ENCODE measurements at regions not wholly inside any gene's neighbourhood (a gene's known extent, or its start where the extent isn't known, plus 50 kb on each side); places are given as distances from the start of the nearest gene placed in this dataset.

- Histone ChIP-seq H3K36me3 (replicated peaks; ENCODE audit: insufficient read depth, low read depth) (no peaks in the 10 kb centered on the region), H3K9me2 (replicated peaks; ENCODE audit: insufficient read depth) (no peaks in the 10 kb centered on the region), H4K20me1 (ENCODE audit: insufficient read depth, poor library complexity, severe bottlenecking) (no peaks in the 10 kb centered on the region), H3K79me2 (no peaks in the 10 kb centered on the region), H3K4me1 (ENCODE audit: insufficient read depth) (no peaks in the 10 kb centered on the region), H3K9me3 (ENCODE audit: low read depth) (no peaks in the 10 kb centered on the region), H3K27ac (no peak overlapping the region), H3K4me2 (no peak overlapping the region), H3K27me3 (no peaks in the 10 kb centered on the region), H3K4me3 (no peak overlapping the region), H2AFZ (no peak overlapping the region)
- TF ChIP-seq CTCF (IDR thresholded peaks at IDR 0.05; ENCODE audit: poor library complexity) (no peak), EZH2 (IDR thresholded peaks at IDR 0.05; ENCODE audit: borderline replicate concordance) (no peak), EZH2phosphoT487 (IDR thresholded peaks at IDR 0.05; ENCODE audit: low read depth, severe bottlenecking, unreplicated experiment) (no peak)
- DNase-seq (ENCODE audit: low spot score), result no peak
Measured at GRCh38 chr13:37485756-37486155, 112.8 kb downstream of the POSTN start.

- Histone ChIP-seq H3K79me2 (no peaks in the 10 kb centered on the region), H2AFZ (no peak overlapping the region), H3K9me3 (ENCODE audit: low read depth) (no peaks in the 10 kb centered on the region), H3K4me2 (no peak overlapping the region), H3K27ac (no peak overlapping the region), H3K27me3 (no peaks in the 10 kb centered on the region), H3K4me3 (no peak overlapping the region), H3K36me3 (replicated peaks; ENCODE audit: insufficient read depth, low read depth) (no peaks in the 10 kb centered on the region), H3K4me1 (ENCODE audit: insufficient read depth) (no peaks in the 10 kb centered on the region), H3K9me2 (replicated peaks; ENCODE audit: insufficient read depth) (no peaks in the 10 kb centered on the region), H4K20me1 (ENCODE audit: insufficient read depth, poor library complexity, severe bottlenecking) (no peaks in the 10 kb centered on the region)
- no peak for DNase-seq (ENCODE audit: low spot score)
- TF ChIP-seq EZH2phosphoT487 (IDR thresholded peaks at IDR 0.05; ENCODE audit: low read depth, severe bottlenecking, unreplicated experiment), result no peak
- TF ChIP-seq EZH2 (IDR thresholded peaks at IDR 0.05; ENCODE audit: borderline replicate concordance), result no peak
- no peak for TF ChIP-seq CTCF (IDR thresholded peaks at IDR 0.05; ENCODE audit: poor library complexity)
- 49% methylated on average over 2 of the region's 2 CpGs for WGBS (ENCODE audit: low lambda C conversion rate, missing lambda C conversion rate)
Measured at GRCh38 chr13:37484056-37484455, 114.5 kb downstream of the POSTN start.

- DNase-seq (ENCODE audit: low spot score), result no peak
- H4K20me1 ChIP-seq (ENCODE audit: insufficient read depth, poor library complexity, severe bottlenecking), result no peaks in the 10 kb centered on the region
- WGBS (ENCODE audit: low lambda C conversion rate, missing lambda C conversion rate), result 95% methylated on average over 2 of the region's 2 CpGs
- TF ChIP-seq EZH2 (IDR thresholded peaks at IDR 0.05; ENCODE audit: borderline replicate concordance) (no peak), CTCF (IDR thresholded peaks at IDR 0.05; ENCODE audit: poor library complexity) (no peak), EZH2phosphoT487 (IDR thresholded peaks at IDR 0.05; ENCODE audit: low read depth, severe bottlenecking, unreplicated experiment) (no peak)
- H2AFZ ChIP-seq, result no peak overlapping the region
- no peaks in the 10 kb centered on the region for H3K79me2 ChIP-seq
- H3K9me3 ChIP-seq (ENCODE audit: low read depth), result no peaks in the 10 kb centered on the region
- H3K4me3 ChIP-seq, result no peak overlapping the region
- H3K4me1 ChIP-seq (ENCODE audit: insufficient read depth), result no peaks in the 10 kb centered on the region
- no peak overlapping the region for H3K4me2 ChIP-seq
- H3K9me2 ChIP-seq (replicated peaks; ENCODE audit: insufficient read depth), result no peaks in the 10 kb centered on the region
- no peaks in the 10 kb centered on the region for H3K36me3 ChIP-seq (replicated peaks; ENCODE audit: insufficient read depth, low read depth)
- H3K27me3 ChIP-seq, result no peaks in the 10 kb centered on the region
- no peak overlapping the region for H3K27ac ChIP-seq
Measured at GRCh38 chr13:37482331-37482730, 116.2 kb downstream of the POSTN start.

- no peak overlapping the region for H3K4me3 ChIP-seq
- H3K27ac ChIP-seq, result no peak overlapping the region
- no peak overlapping the region for H3K4me2 ChIP-seq
- WGBS (ENCODE audit: low lambda C conversion rate, missing lambda C conversion rate), result 85% methylated on average over 1 of the region's 1 CpG
- H3K27me3 ChIP-seq, result no peaks in the 10 kb centered on the region
- H4K20me1 ChIP-seq (ENCODE audit: insufficient read depth, poor library complexity, severe bottlenecking), result no peaks in the 10 kb centered on the region
- no peaks in the 10 kb centered on the region for H3K36me3 ChIP-seq (replicated peaks; ENCODE audit: insufficient read depth, low read depth)
- no peak for TF ChIP-seq EZH2phosphoT487 (IDR thresholded peaks at IDR 0.05; ENCODE audit: low read depth, severe bottlenecking, unreplicated experiment)
- TF ChIP-seq CTCF (IDR thresholded peaks at IDR 0.05; ENCODE audit: poor library complexity), result no peak
- no peak for TF ChIP-seq EZH2 (IDR thresholded peaks at IDR 0.05; ENCODE audit: borderline replicate concordance)
- no peak overlapping the region for H2AFZ ChIP-seq
- H3K4me1 ChIP-seq (ENCODE audit: insufficient read depth), result no peaks in the 10 kb centered on the region
- H3K9me2 ChIP-seq (replicated peaks; ENCODE audit: insufficient read depth), result no peaks in the 10 kb centered on the region
- H3K79me2 ChIP-seq, result no peaks in the 10 kb centered on the region
- no peaks in the 10 kb centered on the region for H3K9me3 ChIP-seq (ENCODE audit: low read depth)
- no peak for DNase-seq (ENCODE audit: low spot score)
Measured at GRCh38 chr13:37481885-37482227, 116.7 kb downstream of the POSTN start.

Measured in hepatocyte (in vitro differentiated cells).